IPS-15b (cell line): ENCODE measurements at regions not wholly inside any gene's neighbourhood (a gene's known extent, or its start where the extent isn't known, plus 50 kb on each side); places are given as distances from the start of the nearest gene placed in this dataset.

ENCODE experiments used
- H3K27me3 ChIP-seq: one replicate; pipeline ENCODE4 v1.6.1; 2013; ENCODE audit warnings: low read length; ENCODE audit not compliant: control insufficient read depth, insufficient read depth
- H3K36me3 ChIP-seq: one replicate; pipeline ENCODE4 v1.6.1; 2013; ENCODE audit warnings: low read length; ENCODE audit not compliant: control insufficient read depth, insufficient read depth
- H3K4me1 ChIP-seq: one replicate; pipeline ENCODE4 v1.6.1; 2013; ENCODE audit warnings: mild to moderate bottlenecking, low read length; ENCODE audit not compliant: control insufficient read depth, insufficient read depth
- H3K4me3 ChIP-seq: one replicate; pipeline ENCODE4 v1.5.1; 2013; ENCODE audit warnings: low read depth, low read length
- H3K9ac ChIP-seq: one replicate; pipeline ENCODE4 v1.6.1; 2013; ENCODE audit warnings: low read depth, mild to moderate bottlenecking, low read length
- H3K9me3 ChIP-seq: one replicate; pipeline ENCODE4 v1.6.1; 2013; ENCODE audit warnings: mild to moderate bottlenecking, low read length; ENCODE audit not compliant: control insufficient read depth, insufficient read depth

- no peak overlapping the region for H3K9ac ChIP-seq
- no peaks in the 10 kb centered on the region for H3K36me3 ChIP-seq
- no peak overlapping the region for H3K4me3 ChIP-seq
- H3K9me3 ChIP-seq = no peaks in the 10 kb centered on the region
- H3K4me1 ChIP-seq = peaks cover 17% of the 10 kb centered on the region
- H3K27me3 ChIP-seq = no peaks in the 10 kb centered on the region
Observed at GRCh38 chr5:138702166-138703077, 50.8 kb upstream of the CTNNA1 start.

- Histone ChIP-seq H3K36me3 (no peaks in the 10 kb centered on the region), H3K4me1 (peaks cover 11% of the 10 kb centered on the region), H3K9ac (no peak overlapping the region), H3K4me3 (no peak overlapping the region), H3K27me3 (no peaks in the 10 kb centered on the region), H3K9me3 (no peaks in the 10 kb centered on the region)
Observed at GRCh38 chr5:138701678-138702077, 51.5 kb upstream of the CTNNA1 start.

GRCh38 chr5:138700581-138701362 lies 52.5 kb upstream of the CTNNA1 start:
- Histone ChIP-seq H3K36me3 (no peaks in the 10 kb centered on the region), H3K9me3 (no peaks in the 10 kb centered on the region), H3K9ac (no peak overlapping the region), H3K4me3 (no peak overlapping the region), H3K4me1 (peaks cover 8% of the 10 kb centered on the region), H3K27me3 (no peaks in the 10 kb centered on the region)

GRCh38 chr5:138699482-138699881 lies 53.7 kb upstream of the CTNNA1 start:
- peaks cover 8% of the 10 kb centered on the region for H3K4me1 ChIP-seq
- H3K27me3 ChIP-seq = no peaks in the 10 kb centered on the region
- no peaks in the 10 kb centered on the region for H3K9me3 ChIP-seq
- H3K9ac ChIP-seq = no peak overlapping the region
- H3K4me3 ChIP-seq = no peak overlapping the region
- no peaks in the 10 kb centered on the region for H3K36me3 ChIP-seq

- Histone ChIP-seq H3K9me3 (no peaks in the 10 kb centered on the region), H3K9ac (no peak overlapping the region), H3K4me3 (no peak overlapping the region)
Observed at GRCh38 chr5:138698713-138699112, 54.5 kb upstream of the CTNNA1 start.

GRCh38 chr5:138697720-138698360 lies 55.4 kb upstream of the CTNNA1 start:
- Histone ChIP-seq H3K27me3 (no peaks in the 10 kb centered on the region), H3K9ac (no peak overlapping the region), H3K4me3 (no peak overlapping the region), H3K36me3 (no peaks in the 10 kb centered on the region), H3K4me1 (peaks cover 7% of the 10 kb centered on the region), H3K9me3 (no peaks in the 10 kb centered on the region)

More at GRCh38 chr5:138698713-138699112, 54.5 kb upstream of the CTNNA1 start:
- Histone ChIP-seq H3K36me3 (no peaks in the 10 kb centered on the region), H3K4me1 (peaks cover 8% of the 10 kb centered on the region), H3K27me3 (no peaks in the 10 kb centered on the region)

- Histone ChIP-seq H3K9me3 (no peaks in the 10 kb centered on the region), H3K9ac (no peak overlapping the region), H3K4me3 (no peak overlapping the region), H3K36me3 (no peaks in the 10 kb centered on the region), H3K4me1 (no peaks in the 10 kb centered on the region), H3K27me3 (no peaks in the 10 kb centered on the region)
Observed at GRCh38 chr5:138696501-138696900, 56.7 kb upstream of the CTNNA1 start.

GRCh38 chr5:138695781-138696180 lies 57.4 kb upstream of the CTNNA1 start:
- no peak overlapping the region for H3K4me3 ChIP-seq
- no peak overlapping the region for H3K9ac ChIP-seq
- no peaks in the 10 kb centered on the region for H3K27me3 ChIP-seq
- no peaks in the 10 kb centered on the region for H3K36me3 ChIP-seq
- H3K9me3 ChIP-seq = no peaks in the 10 kb centered on the region
- no peaks in the 10 kb centered on the region for H3K4me1 ChIP-seq

- Histone ChIP-seq H3K4me1 (no peaks in the 10 kb centered on the region), H3K4me3 (no peak overlapping the region), H3K9me3 (no peaks in the 10 kb centered on the region), H3K9ac (no peak overlapping the region), H3K27me3 (no peaks in the 10 kb centered on the region), H3K36me3 (no peaks in the 10 kb centered on the region)
Observed at GRCh38 chr5:138694146-138694545, 59.1 kb upstream of the CTNNA1 start.

- no peaks in the 10 kb centered on the region for H3K4me1 ChIP-seq
- H3K4me3 ChIP-seq = no peak overlapping the region
- no peak overlapping the region for H3K9ac ChIP-seq
- no peaks in the 10 kb centered on the region for H3K36me3 ChIP-seq
- no peaks in the 10 kb centered on the region for H3K27me3 ChIP-seq
- H3K9me3 ChIP-seq = no peaks in the 10 kb centered on the region
Observed at GRCh38 chr5:138692370-138692769, 60.9 kb upstream of the CTNNA1 start.

GRCh38 chr5:138686668-138687067 lies 66.6 kb upstream of the CTNNA1 start:
- Histone ChIP-seq H3K9me3 (peaks cover 5% of the 10 kb centered on the region), H3K4me3 (no peak overlapping the region), H3K4me1 (no peaks in the 10 kb centered on the region), H3K9ac (no peak overlapping the region), H3K36me3 (no peaks in the 10 kb centered on the region), H3K27me3 (no peaks in the 10 kb centered on the region)
